DOHH2 (cell line): ENCODE measurements at regions not wholly inside any gene's neighbourhood (a gene's known extent, or its start where the extent isn't known, plus 50 kb on each side); places are given as distances from the start of the nearest gene placed in this dataset.

Experiments used
- H3F3A ChIP-seq: fragments of 200-600 bp; sonication (generic), shearing (Covaris generic); 2 replicates; pipeline ENCODE4 v1.6.0; 2016; ENCODE audit warnings: antibody characterized with exemption, mild to moderate bottlenecking; ENCODE audit not compliant: control insufficient read depth, insufficient read depth
- H3K27ac ChIP-seq: fragments of 200-600 bp; sonication (generic); 2 replicates; pipeline ENCODE4 v1.5.1; 2014; ENCODE audit warnings: low read depth, mild to moderate bottlenecking, low read length, moderate library complexity
- H3K27me3 ChIP-seq: fragments of 200-600 bp; sonication (generic); 2 replicates; pipeline ENCODE4 v1.6.1; 2014; ENCODE audit warnings: mild to moderate bottlenecking, low read length, mixed read lengths; ENCODE audit not compliant: control insufficient read depth
- H3K36me3 ChIP-seq: fragments of 200-600 bp; sonication (generic); 2 replicates; pipeline ENCODE4 v1.6.1; 2014; ENCODE audit warnings: mild to moderate bottlenecking, low read length, moderate library complexity, mixed read lengths; ENCODE audit not compliant: control insufficient read depth
- H3K4me1 ChIP-seq: fragments of 200-600 bp; sonication (generic); 2 replicates; pipeline ENCODE4 v1.6.1; 2014; ENCODE audit warnings: mild to moderate bottlenecking, low read length, mixed read lengths; ENCODE audit not compliant: control insufficient read depth
- H3K4me2 ChIP-seq: fragments of 200-600 bp; sonication (generic); 2 replicates; pipeline ENCODE4 v1.6.0; 2014; ENCODE audit warnings: mild to moderate bottlenecking, low read length, moderate library complexity
- H3K4me3 ChIP-seq: fragments of 200-600 bp; sonication (generic); 2 replicates; pipeline ENCODE4 v1.5.1; 2014; ENCODE audit warnings: mild to moderate bottlenecking, low read length, mixed read lengths
- H3K79me2 ChIP-seq: fragments of 200-600 bp; sonication (generic); 2 replicates; pipeline ENCODE4 v1.6.1; 2014; ENCODE audit warnings: mild to moderate bottlenecking, low read length, mixed read lengths; ENCODE audit not compliant: control insufficient read depth
- H3K9me2 ChIP-seq: fragments of 200-600 bp; sonication (generic); replicated peaks from 2 replicates; pipeline ENCODE4 v1.6.1; 2014; ENCODE audit warnings: mild to moderate bottlenecking, low read length, mixed read lengths; ENCODE audit not compliant: control insufficient read depth
- H3K9me3 ChIP-seq: fragments of 200-600 bp; sonication (generic); 2 replicates; pipeline ENCODE4 v1.6.1; 2014; ENCODE audit warnings: antibody characterized with exemption, low read length, mixed read lengths; ENCODE audit not compliant: control insufficient read depth, insufficient read depth
- H4K20me1 ChIP-seq: fragments of 200-600 bp; sonication (generic); 2 replicates; pipeline ENCODE4 v1.6.0; 2014; ENCODE audit warnings: low read depth, mild to moderate bottlenecking, antibody characterized with exemption, low read length, moderate library complexity; ENCODE audit not compliant: control insufficient read depth, insufficient read depth
- CTCF ChIP-seq: fragments of 200-600 bp; sonication (generic); IDR thresholded peaks from one replicate; pipeline ENCODE4 v1.5.1; 2014; ENCODE audit warnings: antibody characterized with exemption, mild to moderate bottlenecking, low read depth, low read length; ENCODE audit not compliant: poor library complexity, severe bottlenecking
- EZH2phosphoT487 ChIP-seq: fragments of 200-600 bp; sonication (generic); IDR thresholded peaks from 2 replicates; pipeline ENCODE4 v1.6.1; 2017; ENCODE audit warnings: borderline replicate concordance, mild to moderate bottlenecking, antibody characterized with exemption, low read length, moderate library complexity, mixed read lengths

GRCh38 chr2:144936442-144936841, 416.5 kb upstream of the ZEB2 start:
- H3K9me3 ChIP-seq, result peaks cover 12% of the 10 kb centered on the region
- no peak overlapping the region for H3K27ac ChIP-seq
- H3K4me2 ChIP-seq, result no peak overlapping the region
- no peaks in the 10 kb centered on the region for H3K36me3 ChIP-seq
- no peak for TF ChIP-seq CTCF
- no peak for TF ChIP-seq EZH2phosphoT487
- no peak overlapping the region for H3K4me3 ChIP-seq
- no peaks in the 10 kb centered on the region for H3K4me1 ChIP-seq
- no peaks in the 10 kb centered on the region for H3K27me3 ChIP-seq
- H3K79me2 ChIP-seq, result no peaks in the 10 kb centered on the region
- no peaks in the 10 kb centered on the region for H4K20me1 ChIP-seq
- no peaks in the 10 kb centered on the region for H3F3A ChIP-seq
- no peaks in the 10 kb centered on the region for H3K9me2 ChIP-seq

GRCh38 chr2:144935736-144936135, 415.8 kb upstream of the ZEB2 start:
- TF ChIP-seq CTCF (no peak), EZH2phosphoT487 (no peak)
- H3K27ac ChIP-seq, result no peak overlapping the region
- no peaks in the 10 kb centered on the region for H3F3A ChIP-seq
- H3K4me3 ChIP-seq, result no peak overlapping the region
- H3K9me2 ChIP-seq, result no peaks in the 10 kb centered on the region
- no peaks in the 10 kb centered on the region for H3K79me2 ChIP-seq
- peaks cover 12% of the 10 kb centered on the region for H3K9me3 ChIP-seq
- H4K20me1 ChIP-seq, result no peaks in the 10 kb centered on the region
- H3K4me1 ChIP-seq, result no peaks in the 10 kb centered on the region
- no peaks in the 10 kb centered on the region for H3K27me3 ChIP-seq
- no peaks in the 10 kb centered on the region for H3K36me3 ChIP-seq
- no peak overlapping the region for H3K4me2 ChIP-seq

GRCh38 chr2:144935191-144935590, 415.3 kb upstream of the ZEB2 start:
- TF ChIP-seq CTCF, result no peak
- no peak for TF ChIP-seq EZH2phosphoT487
- Histone ChIP-seq H3F3A (no peaks in the 10 kb centered on the region), H3K27ac (no peak overlapping the region), H3K4me1 (no peaks in the 10 kb centered on the region), H3K4me3 (no peak overlapping the region), H3K79me2 (no peaks in the 10 kb centered on the region), H4K20me1 (no peaks in the 10 kb centered on the region), H3K27me3 (no peaks in the 10 kb centered on the region), H3K4me2 (no peak overlapping the region), H3K9me3 (peaks cover 12% of the 10 kb centered on the region), H3K36me3 (no peaks in the 10 kb centered on the region), H3K9me2 (no peaks in the 10 kb centered on the region)

GRCh38 chr2:144931960-144932359, 412.0 kb upstream of the ZEB2 start:
- no peaks in the 10 kb centered on the region for H3K36me3 ChIP-seq
- H3K4me2 ChIP-seq, result no peak overlapping the region
- no peaks in the 10 kb centered on the region for H3K79me2 ChIP-seq
- H3K4me1 ChIP-seq, result no peaks in the 10 kb centered on the region
- H3K4me3 ChIP-seq, result no peak overlapping the region
- TF ChIP-seq EZH2phosphoT487 (no peak), CTCF (no peak)
- H4K20me1 ChIP-seq, result no peaks in the 10 kb centered on the region
- H3F3A ChIP-seq, result no peaks in the 10 kb centered on the region
- peaks cover 16% of the 10 kb centered on the region for H3K9me3 ChIP-seq
- H3K27me3 ChIP-seq, result no peaks in the 10 kb centered on the region
- no peaks in the 10 kb centered on the region for H3K9me2 ChIP-seq
- H3K27ac ChIP-seq, result no peak overlapping the region
